SK-N-SH treated with all-trans-retinoic acid at 6 μM for 48 hours (cell line): ENCODE measurements at regions not wholly inside any gene's neighbourhood (a gene's known extent, or its start where the extent isn't known, plus 50 kb on each side); places are given as distances from the start of the nearest gene placed in this dataset.

Source experiments
- ATAC-seq: fragments of 200-7000 bp; cut with Tn5 transposase; 3 replicates; pipeline ENCODE4 v1.9.1; 2020; ENCODE audit warnings: mild to moderate bottlenecking, moderate library complexity
- ARNTL ChIP-seq: fragments of 450-650 bp; formaldehyde crosslinking; IDR thresholded peaks from 2 replicates; pipeline ENCODE4 v1.5.0; 2020; ENCODE audit warnings: low read depth, mild to moderate bottlenecking, moderate library complexity, borderline replicate concordance
- BACH2 ChIP-seq: fragments of 250-450 bp; sonication (Bioruptor Pico); IDR thresholded peaks from 2 replicates; pipeline ENCODE4 v1.9.0; 2021; ENCODE audit warnings: mild to moderate bottlenecking, borderline replicate concordance
- CREB5 ChIP-seq: fragments of 250-450 bp; sonication (Bioruptor Pico); IDR thresholded peaks from 2 replicates; pipeline ENCODE4 v1.5.1; 2020; ENCODE audit warnings: low read depth, mild to moderate bottlenecking, moderate library complexity
- CSDC2 ChIP-seq: fragments of 250-450 bp; sonication (Bioruptor Pico); IDR thresholded peaks from 2 replicates; pipeline ENCODE4 v1.5.0; 2020; ENCODE audit warnings: mild to moderate bottlenecking, moderate library complexity
- CSRNP3 ChIP-seq: fragments of 250-450 bp; sonication (Bioruptor Pico); IDR thresholded peaks from 2 replicates; pipeline ENCODE4 v1.5.1; 2021; ENCODE audit warnings: mild to moderate bottlenecking, moderate library complexity
- GLIS3 ChIP-seq: fragments of 250-450 bp; sonication (Bioruptor Pico); IDR thresholded peaks from 2 replicates; pipeline ENCODE4 v1.5.0; 2020; ENCODE audit warnings: mild to moderate bottlenecking, moderate library complexity
- ISL1 ChIP-seq: fragments of 250-450 bp; sonication (Bioruptor Pico); IDR thresholded peaks from 2 replicates; pipeline ENCODE4 v2.1.2; 2022; ENCODE audit warnings: mild to moderate bottlenecking, moderate library complexity
- OSR1 ChIP-seq: fragments of 250-450 bp; sonication (Bioruptor Pico); IDR thresholded peaks from 2 replicates; pipeline ENCODE4 v1.8.0; 2022; ENCODE audit warnings: moderate library complexity, mild to moderate bottlenecking, inconsistent platforms
- PPARA ChIP-seq: fragments of 250-450 bp; sonication (Bioruptor Pico); IDR thresholded peaks from 2 replicates; pipeline ENCODE4 v1.5.0; 2020; ENCODE audit warnings: mild to moderate bottlenecking, borderline replicate concordance
- SNAI2 ChIP-seq: fragments of 250-450 bp; sonication (Bioruptor Pico); IDR thresholded peaks from 2 replicates; pipeline ENCODE4 v1.5.0; 2020; ENCODE audit warnings: mild to moderate bottlenecking, moderate library complexity
- TOX ChIP-seq: fragments of 250-450 bp; sonication (Bioruptor Pico); IDR thresholded peaks from 2 replicates; pipeline ENCODE4 v1.8.0; 2021; ENCODE audit warnings: mild to moderate bottlenecking, moderate library complexity, borderline replicate concordance
- ZNF565 ChIP-seq: fragments of 450-650 bp; formaldehyde crosslinking; conservative IDR thresholded peaks from 2 replicates; pipeline ENCODE4 v1.5.0; 2020; ENCODE audit warnings: low read depth, mild to moderate bottlenecking, moderate library complexity
- ZNF70 ChIP-seq: fragments of 450-650 bp; formaldehyde crosslinking; IDR thresholded peaks from 2 replicates; pipeline ENCODE4 v1.5.0; 2020; ENCODE audit warnings: mild to moderate bottlenecking, moderate library complexity
- ZNF8 ChIP-seq: fragments of 450-650 bp; formaldehyde crosslinking; IDR thresholded peaks from 2 replicates; pipeline ENCODE4 v1.5.0; 2020; ENCODE audit warnings: mild to moderate bottlenecking, moderate library complexity
- TF ChIP-seq, protein P1 (sequence below): fragments of 250-450 bp; sonication (Bioruptor Pico); IDR thresholded peaks from 2 replicates; pipeline ENCODE4 v1.5.0; 2020; ENCODE audit warnings: mild to moderate bottlenecking, moderate library complexity
- TF ChIP-seq, protein P2 (sequence below): fragments of 250-450 bp; sonication (Bioruptor Pico); IDR thresholded peaks from 2 replicates; pipeline ENCODE4 v1.8.0; 2020; ENCODE audit warnings: mild to moderate bottlenecking, moderate library complexity, borderline replicate concordance
- TF ChIP-seq, protein P3 (sequence below): fragments of 250-450 bp; sonication (Bioruptor Pico); IDR thresholded peaks from 2 replicates; pipeline ENCODE4 v1.8.0; 2021; ENCODE audit warnings: low read depth, mild to moderate bottlenecking, moderate library complexity, borderline replicate concordance

GRCh38 chr6:104321301-104321700 lies 538.4 kb downstream of the HACE1 start:
- no peak for ATAC-seq
- TF ChIP-seq CSDC2 (CRISPR knock-in tag) (no peak), ARNTL (CRISPR knock-in tag) (no peak), GLIS3 (no peak), CREB5 (CRISPR knock-in tag) (no peak), BACH2 (CRISPR knock-in tag) (no peak), OSR1 (no peak), CSRNP3 (CRISPR knock-in tag) (no peak), ZNF8 (no peak), ZNF565 (CRISPR knock-in tag) (no peak), ZNF70 (no peak)
- TF ChIP-seq, protein P1, sequence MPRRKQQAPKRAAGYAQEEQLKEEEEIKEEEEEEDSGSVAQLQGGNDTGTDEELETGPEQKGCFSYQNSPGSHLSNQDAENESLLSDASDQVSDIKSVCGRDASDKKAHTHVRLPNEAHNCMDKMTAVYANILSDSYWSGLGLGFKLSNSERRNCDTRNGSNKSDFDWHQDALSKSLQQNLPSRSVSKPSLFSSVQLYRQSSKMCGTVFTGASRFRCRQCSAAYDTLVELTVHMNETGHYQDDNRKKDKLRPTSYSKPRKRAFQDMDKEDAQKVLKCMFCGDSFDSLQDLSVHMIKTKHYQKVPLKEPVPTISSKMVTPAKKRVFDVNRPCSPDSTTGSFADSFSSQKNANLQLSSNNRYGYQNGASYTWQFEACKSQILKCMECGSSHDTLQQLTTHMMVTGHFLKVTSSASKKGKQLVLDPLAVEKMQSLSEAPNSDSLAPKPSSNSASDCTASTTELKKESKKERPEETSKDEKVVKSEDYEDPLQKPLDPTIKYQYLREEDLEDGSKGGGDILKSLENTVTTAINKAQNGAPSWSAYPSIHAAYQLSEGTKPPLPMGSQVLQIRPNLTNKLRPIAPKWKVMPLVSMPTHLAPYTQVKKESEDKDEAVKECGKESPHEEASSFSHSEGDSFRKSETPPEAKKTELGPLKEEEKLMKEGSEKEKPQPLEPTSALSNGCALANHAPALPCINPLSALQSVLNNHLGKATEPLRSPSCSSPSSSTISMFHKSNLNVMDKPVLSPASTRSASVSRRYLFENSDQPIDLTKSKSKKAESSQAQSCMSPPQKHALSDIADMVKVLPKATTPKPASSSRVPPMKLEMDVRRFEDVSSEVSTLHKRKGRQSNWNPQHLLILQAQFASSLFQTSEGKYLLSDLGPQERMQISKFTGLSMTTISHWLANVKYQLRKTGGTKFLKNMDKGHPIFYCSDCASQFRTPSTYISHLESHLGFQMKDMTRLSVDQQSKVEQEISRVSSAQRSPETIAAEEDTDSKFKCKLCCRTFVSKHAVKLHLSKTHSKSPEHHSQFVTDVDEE (CRISPR knock-in tag): no peak
- TF ChIP-seq, protein P2, sequence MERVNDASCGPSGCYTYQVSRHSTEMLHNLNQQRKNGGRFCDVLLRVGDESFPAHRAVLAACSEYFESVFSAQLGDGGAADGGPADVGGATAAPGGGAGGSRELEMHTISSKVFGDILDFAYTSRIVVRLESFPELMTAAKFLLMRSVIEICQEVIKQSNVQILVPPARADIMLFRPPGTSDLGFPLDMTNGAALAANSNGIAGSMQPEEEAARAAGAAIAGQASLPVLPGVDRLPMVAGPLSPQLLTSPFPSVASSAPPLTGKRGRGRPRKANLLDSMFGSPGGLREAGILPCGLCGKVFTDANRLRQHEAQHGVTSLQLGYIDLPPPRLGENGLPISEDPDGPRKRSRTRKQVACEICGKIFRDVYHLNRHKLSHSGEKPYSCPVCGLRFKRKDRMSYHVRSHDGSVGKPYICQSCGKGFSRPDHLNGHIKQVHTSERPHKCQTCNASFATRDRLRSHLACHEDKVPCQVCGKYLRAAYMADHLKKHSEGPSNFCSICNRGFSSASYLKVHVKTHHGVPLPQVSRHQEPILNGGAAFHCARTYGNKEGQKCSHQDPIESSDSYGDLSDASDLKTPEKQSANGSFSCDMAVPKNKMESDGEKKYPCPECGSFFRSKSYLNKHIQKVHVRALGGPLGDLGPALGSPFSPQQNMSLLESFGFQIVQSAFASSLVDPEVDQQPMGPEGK (CRISPR knock-in tag): no peak
- TF ChIP-seq, protein P3, sequence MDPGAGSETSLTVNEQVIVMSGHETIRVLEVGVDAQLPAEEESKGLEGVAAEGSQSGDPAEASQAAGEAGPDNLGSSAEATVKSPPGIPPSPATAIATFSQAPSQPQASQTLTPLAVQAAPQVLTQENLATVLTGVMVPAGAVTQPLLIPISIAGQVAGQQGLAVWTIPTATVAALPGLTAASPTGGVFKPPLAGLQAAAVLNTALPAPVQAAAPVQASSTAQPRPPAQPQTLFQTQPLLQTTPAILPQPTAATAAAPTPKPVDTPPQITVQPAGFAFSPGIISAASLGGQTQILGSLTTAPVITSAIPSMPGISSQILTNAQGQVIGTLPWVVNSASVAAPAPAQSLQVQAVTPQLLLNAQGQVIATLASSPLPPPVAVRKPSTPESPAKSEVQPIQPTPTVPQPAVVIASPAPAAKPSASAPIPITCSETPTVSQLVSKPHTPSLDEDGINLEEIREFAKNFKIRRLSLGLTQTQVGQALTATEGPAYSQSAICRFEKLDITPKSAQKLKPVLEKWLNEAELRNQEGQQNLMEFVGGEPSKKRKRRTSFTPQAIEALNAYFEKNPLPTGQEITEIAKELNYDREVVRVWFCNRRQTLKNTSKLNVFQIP (CRISPR knock-in tag): no peak

- TF ChIP-seq OSR1 (no peak), ZNF8 (no peak), CREB5 (CRISPR knock-in tag) (no peak), CSRNP3 (CRISPR knock-in tag) (no peak), PPARA (no peak), CSDC2 (CRISPR knock-in tag) (no peak), TOX (no peak), ISL1 (CRISPR knock-in tag) (no peak), SNAI2 (CRISPR knock-in tag) (no peak)
- TF ChIP-seq, protein P2 (CRISPR knock-in tag): no peak
- TF ChIP-seq, protein P1 (CRISPR knock-in tag): no peak
- ATAC-seq: no peak
Measured at GRCh38 chr6:104320896-104321295, 538.8 kb downstream of the HACE1 start.
